ENCODE measurements at regions not wholly inside any gene's neighbourhood (a gene's known extent, or its start where the extent isn't known, plus 50 kb on each side); places are given as distances from the start of the nearest gene placed in this dataset.
"Not testable (repeated sequence)": the region's sequence is repeated elsewhere in the genome, so short reads cannot be mapped to it uniquely, and the experiment has no call there.

- no peak for DNase-seq (ENCODE audit: low read depth in 2 of 3, low spot score in 2 of 3)
These were observed 1571.9 kb downstream of the ADGRL3 start for GRCh38 chr4:62771983-62772557.

GRCh38 chr4:62740296-62740695, 1540.2 kb downstream of the ADGRL3 start:
- no peak for DNase-seq (ENCODE audit: low read depth in 2 of 3, low spot score in 2 of 3)

- DNase-seq (ENCODE audit: low read depth in 2 of 3, low spot score in 2 of 3) = no peak
These were observed 1517.0 kb downstream of the ADGRL3 start for GRCh38 chr4:62717154-62717553.

- no peak for DNase-seq (ENCODE audit: low read depth in 2 of 3, low spot score in 2 of 3)
These were observed 1511.4 kb downstream of the ADGRL3 start for GRCh38 chr4:62711575-62711974.

GRCh38 chr4:62709618-62710252, 1509.6 kb downstream of the ADGRL3 start:
- peak in 2 of 3 donors; percentile 16 to 66 for DNase-seq (ENCODE audit: low read depth in 2 of 3, low spot score in 2 of 3)

- DNase-seq (ENCODE audit: low read depth in 2 of 3, low spot score in 2 of 3) = no peak
These were observed 1506.3 kb downstream of the ADGRL3 start for GRCh38 chr4:62706423-62706822.

GRCh38 chr4:62683799-62684566, 1483.9 kb downstream of the ADGRL3 start:
- no peak for DNase-seq (ENCODE audit: low read depth in 2 of 3, low spot score in 2 of 3)

GRCh38 chr4:62676962-62677361, 1476.8 kb downstream of the ADGRL3 start:
- DNase-seq (ENCODE audit: low read depth in 2 of 3, low spot score in 2 of 3) = no peak

- no peak for DNase-seq (ENCODE audit: low read depth in 2 of 3, low spot score in 2 of 3)
These were observed 1470.4 kb downstream of the ADGRL3 start for GRCh38 chr4:62670514-62670913.

GRCh38 chr4:62661821-62662220, 1461.7 kb downstream of the ADGRL3 start:
- DNase-seq (ENCODE audit: low read depth in 2 of 3, low spot score in 2 of 3) = no peak

GRCh38 chr4:62656006-62656405, 1455.9 kb downstream of the ADGRL3 start:
- DNase-seq (ENCODE audit: low read depth in 2 of 3, low spot score in 2 of 3) = no peak

- DNase-seq (ENCODE audit: low read depth in 2 of 3, low spot score in 2 of 3) = peak in 2 of 3 donors; percentile 31 to 71
These were observed 1444.2 kb downstream of the ADGRL3 start for GRCh38 chr4:62644372-62644771.

GRCh38 chr4:62640296-62640695, 1440.2 kb downstream of the ADGRL3 start:
- no peak for DNase-seq (ENCODE audit: low read depth in 2 of 3, low spot score in 2 of 3)

- DNase-seq (ENCODE audit: low read depth in 2 of 3, low spot score in 2 of 3) = no peak
These were observed 1427.5 kb downstream of the ADGRL3 start for GRCh38 chr4:62627671-62628070.

- no peak for DNase-seq (ENCODE audit: low read depth in 2 of 3, low spot score in 2 of 3)
These were observed 1427.0 kb downstream of the ADGRL3 start for GRCh38 chr4:62627141-62627540.

- no peak for DNase-seq (ENCODE audit: low read depth in 2 of 3, low spot score in 2 of 3)
These were observed 1422.0 kb downstream of the ADGRL3 start for GRCh38 chr4:62622089-62622488.

GRCh38 chr4:62619971-62620370, 1419.8 kb downstream of the ADGRL3 start:
- DNase-seq (ENCODE audit: low read depth in 2 of 3, low spot score in 2 of 3) = no peak

- peak in 1 of 3 donors; percentile 2 for DNase-seq (ENCODE audit: low read depth in 2 of 3, low spot score in 2 of 3)
These were observed 1417.9 kb downstream of the ADGRL3 start for GRCh38 chr4:62618042-62618441.

GRCh38 chr4:62601737-62602136, 1401.6 kb downstream of the ADGRL3 start:
- no peak for DNase-seq (ENCODE audit: low read depth in 2 of 3, low spot score in 2 of 3)

GRCh38 chr4:62595265-62595664, 1395.1 kb downstream of the ADGRL3 start:
- not testable (repeated sequence) for DNase-seq (ENCODE audit: low read depth in 2 of 3, low spot score in 2 of 3)

GRCh38 chr4:62591756-62592155, 1391.6 kb downstream of the ADGRL3 start:
- DNase-seq (ENCODE audit: low read depth in 2 of 3, low spot score in 2 of 3) = no peak

GRCh38 chr4:62588671-62589070, 1388.5 kb downstream of the ADGRL3 start:
- no peak for DNase-seq (ENCODE audit: low read depth in 2 of 3, low spot score in 2 of 3)
